A549 (cell line): ENCODE measurements at regions not wholly inside any gene's neighbourhood (a gene's known extent, or its start where the extent isn't known, plus 50 kb on each side); places are given as distances from the start of the nearest gene placed in this dataset.

ENCODE experiments used
- CTCF ChIP-seq: fragments of >200 bp; sonication (Bioruptor Twin); formaldehyde crosslinking; IDR thresholded peaks from 3 replicates; pipeline ENCODE4 v1.5.1; 2016
- SMC3 ChIP-seq: fragments of >200 bp; sonication (Bioruptor Twin); formaldehyde crosslinking; IDR thresholded peaks from 3 replicates; pipeline ENCODE4 v1.6.1; 2018; ENCODE audit warnings: inconsistent platforms

- TF ChIP-seq CTCF: no peak
- no peak for TF ChIP-seq SMC3
Measured at GRCh38 chr6:43847741-43848630, 78.0 kb downstream of the VEGFA start.
